ENCODE measurements at regions not wholly inside any gene's neighbourhood (a gene's known extent, or its start where the extent isn't known, plus 50 kb on each side); places are given as distances from the start of the nearest gene placed in this dataset.

DNA sequence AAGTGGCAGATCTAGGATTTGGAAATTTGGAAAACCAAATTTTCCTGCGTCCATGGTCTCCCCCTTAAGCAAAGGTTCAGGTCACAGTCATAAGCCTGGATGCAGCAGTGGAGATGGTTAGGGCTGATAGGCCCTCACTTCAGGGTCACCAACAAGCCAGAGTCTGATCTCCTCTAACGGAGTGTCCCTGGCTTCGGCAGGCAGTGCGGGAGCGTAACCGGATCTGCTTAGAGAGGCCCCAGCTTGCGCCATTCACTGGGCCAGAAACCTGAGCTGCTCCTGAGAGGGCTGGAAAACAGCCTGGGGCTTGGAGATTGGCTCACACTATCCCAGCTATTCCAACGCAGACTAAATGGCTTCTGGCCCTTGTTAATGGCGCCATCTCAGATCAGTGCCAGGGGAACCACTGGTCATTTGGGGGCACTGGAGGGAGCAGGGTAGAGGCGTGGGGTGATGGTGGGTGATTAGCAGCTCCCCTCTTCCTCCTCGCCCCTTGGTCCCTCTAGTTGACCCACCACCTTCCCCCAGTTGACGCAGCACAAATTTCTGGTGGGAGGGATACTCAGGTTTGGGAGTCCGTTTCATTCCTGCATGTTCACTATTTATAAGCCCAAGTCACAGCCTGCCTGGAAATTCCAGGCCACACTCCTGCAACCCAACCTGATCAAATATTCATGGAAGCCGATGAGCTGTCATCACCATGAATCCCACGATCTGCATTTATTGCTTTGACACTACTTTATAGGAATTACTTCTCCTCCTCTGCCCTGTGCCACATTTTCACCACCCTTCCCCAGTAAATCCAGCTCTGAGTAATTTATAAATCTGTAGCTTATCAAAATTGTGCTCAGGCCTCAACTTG lies 134.6 kb upstream of the CPEB4 start (continued):
- TF ChIP-seq ZNF777 (CRISPR knock-in tag; IDR thresholded peaks at IDR 0.05) (no peak), ZFP36L1 (CRISPR knock-in tag; IDR thresholded peaks at IDR 0.05) (no peak), KMT2B (CRISPR knock-in tag; IDR thresholded peaks at IDR 0.05) (no peak), ZNF30 (CRISPR knock-in tag; IDR thresholded peaks at IDR 0.05) (no peak), PHF5A (CRISPR knock-in tag; IDR thresholded peaks at IDR 0.05; ENCODE audit: low read depth, unreplicated experiment) (no peak), ZMAT3 (CRISPR knock-in tag; conservative IDR thresholded peaks at IDR 0.05) (no peak), ZNF782 (CRISPR knock-in tag; IDR thresholded peaks at IDR 0.05; ENCODE audit: borderline replicate concordance) (no peak; the same call in 1 of the 2 replicates), SNRNP70 (IDR thresholded peaks at IDR 0.05; ENCODE audit: low read depth, low read length) (no peak), TBX3 (IDR thresholded peaks at IDR 0.05; ENCODE audit: borderline replicate concordance) (no peak), KLF11 (CRISPR knock-in tag; IDR thresholded peaks at IDR 0.05) (no peak), CEBPB (IDR thresholded peaks at IDR 0.05; ENCODE audit: borderline replicate concordance, low read depth, low read length) (peak; percentile 90), ZNF563 (CRISPR knock-in tag; IDR thresholded peaks at IDR 0.05) (no peak), HNRNPLL (IDR thresholded peaks at IDR 0.05; ENCODE audit: low read depth, low read length, poor library complexity, severe bottlenecking) (peak; percentile 93), TAF15 (IDR thresholded peaks at IDR 0.05; ENCODE audit: low read depth, low read length, poor library complexity, severe bottlenecking) (no peak), ZNF547 (CRISPR knock-in tag; IDR thresholded peaks at IDR 0.05) (no peak), KLF9 (CRISPR knock-in tag; IDR thresholded peaks at IDR 0.05; ENCODE audit: low read depth) (no peak), RXRA (CRISPR knock-in tag; IDR thresholded peaks at IDR 0.05) (peak; percentile 66), ZNF747 (CRISPR knock-in tag; IDR thresholded peaks at IDR 0.05; ENCODE audit: borderline replicate concordance) (no peak), CHD4 (IDR thresholded peaks at IDR 0.05; ENCODE audit: borderline replicate concordance, low read length) (no peak), KLF16 (CRISPR knock-in tag; IDR thresholded peaks at IDR 0.05) (0 out of 4 replicates have a peak, but pooled peaks of 1 of the 2 experiments have one; percentile 55), ZNF672 (CRISPR knock-in tag; IDR thresholded peaks at IDR 0.05) (no peak), SMARCC2 (IDR thresholded peaks at IDR 0.05) (no peak), HES4 (CRISPR knock-in tag; IDR thresholded peaks at IDR 0.05; ENCODE audit: borderline replicate concordance) (no peak), ZC3H13 (CRISPR knock-in tag; IDR thresholded peaks at IDR 0.05) (no peak)
- TF ChIP-seq, protein P1, sequence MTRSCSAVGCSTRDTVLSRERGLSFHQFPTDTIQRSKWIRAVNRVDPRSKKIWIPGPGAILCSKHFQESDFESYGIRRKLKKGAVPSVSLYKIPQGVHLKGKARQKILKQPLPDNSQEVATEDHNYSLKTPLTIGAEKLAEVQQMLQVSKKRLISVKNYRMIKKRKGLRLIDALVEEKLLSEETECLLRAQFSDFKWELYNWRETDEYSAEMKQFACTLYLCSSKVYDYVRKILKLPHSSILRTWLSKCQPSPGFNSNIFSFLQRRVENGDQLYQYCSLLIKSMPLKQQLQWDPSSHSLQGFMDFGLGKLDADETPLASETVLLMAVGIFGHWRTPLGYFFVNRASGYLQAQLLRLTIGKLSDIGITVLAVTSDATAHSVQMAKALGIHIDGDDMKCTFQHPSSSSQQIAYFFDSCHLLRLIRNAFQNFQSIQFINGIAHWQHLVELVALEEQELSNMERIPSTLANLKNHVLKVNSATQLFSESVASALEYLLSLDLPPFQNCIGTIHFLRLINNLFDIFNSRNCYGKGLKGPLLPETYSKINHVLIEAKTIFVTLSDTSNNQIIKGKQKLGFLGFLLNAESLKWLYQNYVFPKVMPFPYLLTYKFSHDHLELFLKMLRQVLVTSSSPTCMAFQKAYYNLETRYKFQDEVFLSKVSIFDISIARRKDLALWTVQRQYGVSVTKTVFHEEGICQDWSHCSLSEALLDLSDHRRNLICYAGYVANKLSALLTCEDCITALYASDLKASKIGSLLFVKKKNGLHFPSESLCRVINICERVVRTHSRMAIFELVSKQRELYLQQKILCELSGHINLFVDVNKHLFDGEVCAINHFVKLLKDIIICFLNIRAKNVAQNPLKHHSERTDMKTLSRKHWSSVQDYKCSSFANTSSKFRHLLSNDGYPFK (CRISPR knock-in tag; IDR thresholded peaks at IDR 0.05; ENCODE audit: borderline replicate concordance): 0 out of 2 replicates have a peak, but pooled peaks have one; percentile 30
- TF ChIP-seq, protein P2, sequence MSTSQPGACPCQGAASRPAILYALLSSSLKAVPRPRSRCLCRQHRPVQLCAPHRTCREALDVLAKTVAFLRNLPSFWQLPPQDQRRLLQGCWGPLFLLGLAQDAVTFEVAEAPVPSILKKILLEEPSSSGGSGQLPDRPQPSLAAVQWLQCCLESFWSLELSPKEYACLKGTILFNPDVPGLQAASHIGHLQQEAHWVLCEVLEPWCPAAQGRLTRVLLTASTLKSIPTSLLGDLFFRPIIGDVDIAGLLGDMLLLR (CRISPR knock-in tag; IDR thresholded peaks at IDR 0.05): no peak
- TF ChIP-seq, protein P3, sequence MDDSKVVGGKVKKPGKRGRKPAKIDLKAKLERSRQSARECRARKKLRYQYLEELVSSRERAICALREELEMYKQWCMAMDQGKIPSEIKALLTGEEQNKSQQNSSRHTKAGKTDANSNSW (CRISPR knock-in tag; IDR thresholded peaks at IDR 0.05; ENCODE audit: borderline replicate concordance): no peak
- TF ChIP-seq, protein P4, sequence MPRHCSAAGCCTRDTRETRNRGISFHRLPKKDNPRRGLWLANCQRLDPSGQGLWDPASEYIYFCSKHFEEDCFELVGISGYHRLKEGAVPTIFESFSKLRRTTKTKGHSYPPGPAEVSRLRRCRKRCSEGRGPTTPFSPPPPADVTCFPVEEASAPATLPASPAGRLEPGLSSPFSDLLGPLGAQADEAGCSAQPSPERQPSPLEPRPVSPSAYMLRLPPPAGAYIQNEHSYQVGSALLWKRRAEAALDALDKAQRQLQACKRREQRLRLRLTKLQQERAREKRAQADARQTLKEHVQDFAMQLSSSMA (CRISPR knock-in tag; IDR thresholded peaks at IDR 0.05): no peak

Data from HepG2 (cell line).